Fibroblast of lung (primary cell): ENCODE measurements at regions not wholly inside any gene's neighbourhood (a gene's known extent, or its start where the extent isn't known, plus 50 kb on each side); places are given as distances from the start of the nearest gene placed in this dataset.

Experiments
- DNase-seq, 2 donors: peaks; one replicate each; pipeline versions ENCODE4 v3.0.0 to v3.0.0-alpha.2; 2010; ENCODE audit warnings: low read depth in 2 of 2
- H2AFZ ChIP-seq: 2 replicates; pipeline ENCODE4 v1.5.1; 2012; ENCODE audit warnings: low read length, control low read depth, inconsistent platforms
- H3K27ac ChIP-seq: 2 replicates; pipeline ENCODE4 v1.5.1; 2011; ENCODE audit warnings: low read length, control low read depth; ENCODE audit not compliant: insufficient read depth
- H3K27me3 ChIP-seq: 2 replicates; pipeline ENCODE4 v1.5.1; 2011; ENCODE audit warnings: mild to moderate bottlenecking, low read length; ENCODE audit not compliant: control insufficient read depth, insufficient read depth
- H3K36me3 ChIP-seq: 2 replicates; pipeline ENCODE4 v1.5.1; 2011; ENCODE audit warnings: low read length; ENCODE audit not compliant: control insufficient read depth, insufficient read depth
- H3K4me1 ChIP-seq: 2 replicates; pipeline ENCODE4 v1.5.1; 2011; ENCODE audit warnings: low read length; ENCODE audit not compliant: control insufficient read depth, insufficient read depth; ENCODE audit errors: extremely low read depth
- H3K4me2 ChIP-seq: 2 replicates; pipeline ENCODE4 v1.5.1; 2011; ENCODE audit warnings: low read length, control low read depth; ENCODE audit not compliant: insufficient read depth; ENCODE audit errors: extremely low read depth
- H3K4me3 ChIP-seq, 4 experiments: fragments of 200-600 bp in 1 of 4; sonication (generic) in 1 of 4; replicated peaks in 1 of 4; 2 replicates each; pipeline ENCODE4 v1.5.1; 2011 to 2016; ENCODE audit warnings: low read length in 4 of 4, low read depth in 3 of 4, mild to moderate bottlenecking in 3 of 4, control low read depth in 2 of 4, inconsistent platforms in 1 of 4, mixed read lengths in 1 of 4; ENCODE audit not compliant: insufficient read depth in 1 of 4; ENCODE audit errors: control extremely low read depth in 1 of 4
- H3K79me2 ChIP-seq: 2 replicates; pipeline ENCODE4 v1.5.1; 2012; ENCODE audit warnings: mild to moderate bottlenecking, low read length, inconsistent platforms; ENCODE audit not compliant: control insufficient read depth, insufficient read depth
- H3K9ac ChIP-seq: 2 replicates; pipeline ENCODE4 v1.5.1; 2011; ENCODE audit warnings: mild to moderate bottlenecking, low read length, control low read depth; ENCODE audit not compliant: insufficient read depth
- H3K9me3 ChIP-seq: 2 replicates; pipeline ENCODE4 v1.5.1; 2012; ENCODE audit warnings: low read depth, low read length; ENCODE audit not compliant: control insufficient read depth, insufficient read depth
- H4K20me1 ChIP-seq: 2 replicates; pipeline ENCODE4 v1.5.1; 2011; ENCODE audit warnings: low read length; ENCODE audit not compliant: control insufficient read depth, insufficient read depth; ENCODE audit errors: extremely low read depth
- CTCF ChIP-seq, 2 donors: IDR thresholded peaks in 1 of 2; conservative IDR thresholded peaks in 1 of 2; 1 replicate in 1 of 2; 2 replicates in 1 of 2; pipeline ENCODE4 v1.5.1; 2011 to 2012; ENCODE audit warnings: low read length in 2 of 2, control low read depth in 1 of 2, inconsistent platforms in 1 of 2, low read depth in 1 of 2, mild to moderate bottlenecking in 1 of 2
- EZH2 ChIP-seq: IDR thresholded peaks from 2 replicates; pipeline ENCODE4 v1.5.1; 2012; ENCODE audit warnings: low read length, control low read depth, mild to moderate bottlenecking; ENCODE audit errors: missing control alignments

GRCh38 chr12:32049956-32050355, 56.7 kb upstream of the BICD1 start:
- DNase-seq = peak in 1 of 2 donors; percentile 28
- TF ChIP-seq EZH2 = no peak
- no peak for TF ChIP-seq CTCF (conservative IDR thresholded peaks at IDR 0.05 in 1 of 2, IDR thresholded peaks at IDR 0.05 in 1 of 2; ENCODE audit: low read depth in 1 of 2, low read length in 2 of 2)
- H3K9ac ChIP-seq = no peak overlapping the region

GRCh38 chr12:32051511-32052211, 55.0 kb upstream of the BICD1 start:
- no peak for TF ChIP-seq CTCF (conservative IDR thresholded peaks at IDR 0.05 in 1 of 2, IDR thresholded peaks at IDR 0.05 in 1 of 2; ENCODE audit: low read depth in 1 of 2, low read length in 2 of 2)
- no peak overlapping the region for H3K4me2 ChIP-seq
- H3K9me3 ChIP-seq = no peaks in the 10 kb centered on the region
- no peaks in the 10 kb centered on the region for H4K20me1 ChIP-seq
- no peaks in the 10 kb centered on the region for H3K4me1 ChIP-seq
- no peaks in the 10 kb centered on the region for H3K36me3 ChIP-seq
- H2AFZ ChIP-seq = no peak overlapping the region
- H3K9ac ChIP-seq = no peak overlapping the region
- no peak overlapping the region for H3K4me3 ChIP-seq
- DNase-seq = peak; percentile 79 to 93
- H3K79me2 ChIP-seq = no peaks in the 10 kb centered on the region
- H3K27me3 ChIP-seq = no peaks in the 10 kb centered on the region
- H3K27ac ChIP-seq = no peak overlapping the region

More at GRCh38 chr12:32049956-32050355, 56.7 kb upstream of the BICD1 start:
- Histone ChIP-seq H3K4me1 (no peaks in the 10 kb centered on the region), H3K9me3 (no peaks in the 10 kb centered on the region), H3K27me3 (no peaks in the 10 kb centered on the region), H3K4me3 (no peak overlapping the region), H3K4me2 (no peak overlapping the region), H4K20me1 (no peaks in the 10 kb centered on the region), H3K27ac (no peak overlapping the region), H3K36me3 (no peaks in the 10 kb centered on the region), H2AFZ (no peak overlapping the region), H3K79me2 (no peaks in the 10 kb centered on the region)

GRCh38 chr12:32052212-32052713, 54.4 kb upstream of the BICD1 start:
- no peak overlapping the region for H3K27ac ChIP-seq
- no peak for DNase-seq
- H3K9me3 ChIP-seq = no peaks in the 10 kb centered on the region
- H2AFZ ChIP-seq = no peak overlapping the region
- H3K79me2 ChIP-seq = no peaks in the 10 kb centered on the region
- H3K36me3 ChIP-seq = no peaks in the 10 kb centered on the region
- no peak for TF ChIP-seq CTCF (conservative IDR thresholded peaks at IDR 0.05 in 1 of 2, IDR thresholded peaks at IDR 0.05 in 1 of 2; ENCODE audit: low read depth in 1 of 2, low read length in 2 of 2)
- no peak for TF ChIP-seq EZH2
- no peaks in the 10 kb centered on the region for H3K4me1 ChIP-seq
- H3K4me2 ChIP-seq = no peak overlapping the region
- no peak overlapping the region for H3K9ac ChIP-seq
- no peak overlapping the region for H3K4me3 ChIP-seq
- H3K27me3 ChIP-seq = no peaks in the 10 kb centered on the region
- no peaks in the 10 kb centered on the region for H4K20me1 ChIP-seq
